GM23248 (cell line): ENCODE measurements at regions not wholly inside any gene's neighbourhood (a gene's known extent, or its start where the extent isn't known, plus 50 kb on each side); places are given as distances from the start of the nearest gene placed in this dataset.

ENCODE experiments used
- DNase-seq: peaks from one replicate; pipeline ENCODE4 v3.0.0-alpha.2; 2015
- H2AFZ ChIP-seq: fragments of 200-600 bp; sonication (generic); 2 replicates; pipeline ENCODE4 v1.6.1; 2016; ENCODE audit warnings: antibody characterized with exemption
- H3F3A ChIP-seq: fragments of 200-600 bp; sonication (generic); 2 replicates; pipeline ENCODE4 v1.6.1; 2016; ENCODE audit warnings: mild to moderate bottlenecking, antibody characterized with exemption, mixed run types; ENCODE audit not compliant: insufficient read depth
- H3K27ac ChIP-seq: fragments of 200-600 bp; sonication (generic); 2 replicates; pipeline ENCODE4 v1.5.1; 2016; ENCODE audit warnings: mild to moderate bottlenecking
- H3K27me3 ChIP-seq: fragments of 200-600 bp; sonication (generic); replicated peaks from 2 replicates; pipeline ENCODE4 v1.6.1; 2016; ENCODE audit warnings: mild to moderate bottlenecking; ENCODE audit not compliant: insufficient read depth
- H3K36me3 ChIP-seq: fragments of 200-600 bp; sonication (generic); 2 replicates; pipeline ENCODE4 v1.6.1; 2016; ENCODE audit warnings: low read depth, mild to moderate bottlenecking
- H3K4me1 ChIP-seq: fragments of 200-600 bp; sonication (generic); 2 replicates; pipeline ENCODE4 v1.6.1; 2016; ENCODE audit warnings: mild to moderate bottlenecking; ENCODE audit not compliant: insufficient read depth
- H3K4me2 ChIP-seq: fragments of 200-600 bp; sonication (generic); one replicate; pipeline ENCODE4 v1.6.1; 2016; ENCODE audit warnings: mild to moderate bottlenecking; ENCODE audit not compliant: unreplicated experiment
- H3K4me3 ChIP-seq: fragments of 200-600 bp; sonication (generic); 2 replicates; pipeline ENCODE4 v1.5.1; 2016; ENCODE audit warnings: mild to moderate bottlenecking
- H3K79me2 ChIP-seq: fragments of 200-600 bp; sonication (generic); 2 replicates; pipeline ENCODE4 v1.6.1; 2016; ENCODE audit warnings: mild to moderate bottlenecking; ENCODE audit not compliant: insufficient read depth
- H3K9ac ChIP-seq: fragments of 200-600 bp; sonication (generic); 2 replicates; pipeline ENCODE4 v1.6.1; 2016; ENCODE audit warnings: mild to moderate bottlenecking
- H3K9me2 ChIP-seq: fragments of 200-600 bp; sonication (generic); 2 replicates; pipeline ENCODE4 v1.6.1; 2016; ENCODE audit warnings: mixed run types, mild to moderate bottlenecking, moderate library complexity; ENCODE audit not compliant: insufficient read depth
- H3K9me3 ChIP-seq: fragments of 200-600 bp; sonication (generic); one replicate; pipeline ENCODE4 v1.6.1; 2017; ENCODE audit warnings: low read depth
- H4K20me1 ChIP-seq: fragments of 200-600 bp; sonication (generic); 2 replicates; pipeline ENCODE4 v1.6.0; 2016; ENCODE audit not compliant: insufficient read depth
- EZH2 ChIP-seq: fragments of 200-600 bp; sonication (generic); IDR thresholded peaks from 2 replicates; pipeline ENCODE4 v1.6.1; 2018; ENCODE audit warnings: antibody characterized with exemption, mild to moderate bottlenecking; ENCODE audit not compliant: insufficient read depth, poor library complexity, severe bottlenecking
- EZH2phosphoT487 ChIP-seq: fragments of 200-600 bp; sonication (generic); IDR thresholded peaks from 2 replicates; pipeline ENCODE4 v1.6.1; 2018; ENCODE audit warnings: antibody characterized with exemption, moderate library complexity, mild to moderate bottlenecking, low read depth; ENCODE audit not compliant: insufficient read depth
- WGBS, 2 experiments: methylation state at CpG; one replicate each; pipeline ENCODE4 v1.1.6; 2015 to 2017; ENCODE audit warnings: low lambda C conversion rate in 2 of 2, low coverage in 1 of 2; ENCODE audit errors: missing lambda C conversion rate in 2 of 2; 5-methylcytosine and 5-hydroxymethylcytosine counted together
- in situ Hi-C: fragments of 300-500 bp; cut with MboI; formaldehyde crosslinking; loops from 2 replicates; pipeline ENCODE4 v1.15.0; 2020

DNA sequence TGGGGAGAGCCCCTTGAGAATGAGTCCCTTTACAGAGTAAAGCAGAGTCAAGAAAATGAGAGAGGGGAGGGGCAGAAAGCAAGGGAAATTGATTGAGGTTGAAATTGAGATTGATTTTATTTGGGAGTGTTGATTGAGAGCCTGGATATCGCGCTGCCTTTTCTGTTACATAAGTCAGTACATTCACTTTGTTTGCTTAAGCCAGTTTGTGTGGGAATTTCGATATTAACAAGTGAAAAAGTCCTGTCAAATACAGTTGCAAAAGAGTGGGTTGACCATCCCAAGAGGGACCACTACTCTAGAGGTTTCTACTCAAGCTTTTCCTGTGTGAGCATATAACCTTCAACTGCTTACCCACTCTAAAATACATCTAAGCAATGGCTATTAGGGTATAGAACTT is 331.4 kb upstream of the AZI2 start:
- TF ChIP-seq EZH2, result no peak
- no peak for TF ChIP-seq EZH2phosphoT487

DNA sequence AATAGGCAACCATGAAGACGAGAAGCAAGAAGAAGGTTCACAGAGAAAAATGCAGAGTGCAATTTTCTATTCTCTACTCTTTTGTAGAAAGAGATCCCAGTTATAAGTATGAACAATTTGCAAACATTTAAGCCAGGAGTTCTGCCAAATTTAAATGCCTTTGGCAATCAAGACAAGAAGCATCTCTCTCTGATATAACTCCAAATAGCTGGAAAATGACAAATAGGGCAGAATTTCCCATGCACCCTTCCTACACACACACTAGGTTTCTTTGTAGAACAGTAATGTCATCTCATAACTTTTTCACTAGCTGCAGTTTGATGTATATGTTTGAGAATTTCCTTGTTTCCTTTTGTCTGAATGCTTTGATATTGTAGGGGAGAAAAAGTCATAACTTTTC is 333.5 kb upstream of the AZI2 start:
- H3K36me3 ChIP-seq, result no peaks in the 10 kb centered on the region
- H3K27ac ChIP-seq, result no peak overlapping the region
- DNase-seq, result peak; percentile 31
- H2AFZ ChIP-seq, result no peak overlapping the region
- no peaks in the 10 kb centered on the region for H4K20me1 ChIP-seq
- H3F3A ChIP-seq, result no peaks in the 10 kb centered on the region
- no peaks in the 10 kb centered on the region for H3K9me2 ChIP-seq
- no peaks in the 10 kb centered on the region for H3K9me3 ChIP-seq
- no peak overlapping the region for H3K4me2 ChIP-seq
- no peak for TF ChIP-seq EZH2
- TF ChIP-seq EZH2phosphoT487, result no peak
- H3K4me1 ChIP-seq, result no peaks in the 10 kb centered on the region
- H3K9ac ChIP-seq, result no peak overlapping the region
- no peaks in the 10 kb centered on the region for H3K79me2 ChIP-seq
- H3K4me3 ChIP-seq, result no peak overlapping the region
- WGBS, 2 experiments, result 3 to 13% methylated on average over 1 of the region's 1 CpG
- H3K27me3 ChIP-seq, result peaks cover 6% of the 10 kb centered on the region; the same call in 1 of the 2 replicates
- in situ Hi-C loops, result no loop called here

More for the DNA sequence above, 331.4 kb upstream of the AZI2 start:
- no peak overlapping the region for H3K27ac ChIP-seq
- no peak for DNase-seq
- no peaks in the 10 kb centered on the region for H3K4me1 ChIP-seq
- in situ Hi-C loops, result no loop called here
- no peaks in the 10 kb centered on the region for H3K36me3 ChIP-seq
- 54 to 59% methylated on average over 3 of the region's 3 CpGs for WGBS, 2 experiments
- H3K27me3 ChIP-seq, result peaks cover 6% of the 10 kb centered on the region; the same call in 1 of the 2 replicates
- H3F3A ChIP-seq, result no peaks in the 10 kb centered on the region
- H3K9me3 ChIP-seq, result no peaks in the 10 kb centered on the region
- no peak overlapping the region for H2AFZ ChIP-seq
- H3K4me3 ChIP-seq, result no peak overlapping the region
- no peak overlapping the region for H3K9ac ChIP-seq
- H3K4me2 ChIP-seq, result no peak overlapping the region
- H3K79me2 ChIP-seq, result no peaks in the 10 kb centered on the region
- H3K9me2 ChIP-seq, result 0 out of 2 replicates have a peak, but pooled peaks cover 2% of the 10 kb centered on the region
- H4K20me1 ChIP-seq, result no peaks in the 10 kb centered on the region

DNA sequence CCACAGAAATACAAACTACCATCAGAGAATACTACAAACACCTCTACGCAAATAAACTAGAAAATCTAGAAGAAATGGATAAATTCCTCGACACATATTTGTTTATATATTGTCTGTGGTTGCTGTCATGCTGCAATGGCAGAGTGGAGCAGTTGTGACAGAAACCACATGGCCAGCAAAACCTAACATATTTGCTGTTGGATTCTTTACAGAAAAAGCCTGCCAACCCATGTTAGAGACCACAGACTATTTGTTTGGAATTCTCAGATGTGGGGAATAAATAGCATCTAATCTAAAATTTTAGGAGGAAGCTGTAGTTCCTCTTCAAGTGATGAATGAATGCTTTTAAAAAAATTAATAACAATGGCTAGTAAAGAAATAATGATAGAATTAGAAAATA is 341.6 kb upstream of the AZI2 start:
- H3K36me3 ChIP-seq, result no peaks in the 10 kb centered on the region
- H3K9me2 ChIP-seq, result no peaks in the 10 kb centered on the region
- no peaks in the 10 kb centered on the region for H3F3A ChIP-seq
- H3K9me3 ChIP-seq, result no peaks in the 10 kb centered on the region
- H3K4me2 ChIP-seq, result no peak overlapping the region
- DNase-seq, result no peak
- no peak overlapping the region for H2AFZ ChIP-seq
- no peak overlapping the region for H3K9ac ChIP-seq
- no peak overlapping the region for H3K4me3 ChIP-seq
- in situ Hi-C loops, result no loop called here
- TF ChIP-seq EZH2phosphoT487, result no peak
- TF ChIP-seq EZH2, result no peak
- H3K27ac ChIP-seq, result no peak overlapping the region
- H3K4me1 ChIP-seq, result no peaks in the 10 kb centered on the region
- H4K20me1 ChIP-seq, result no peaks in the 10 kb centered on the region
- WGBS, 2 experiments, result 53 to 60% methylated on average over 2 of the region's 2 CpGs
- no peaks in the 10 kb centered on the region for H3K79me2 ChIP-seq
- no peaks in the 10 kb centered on the region for H3K27me3 ChIP-seq

DNA sequence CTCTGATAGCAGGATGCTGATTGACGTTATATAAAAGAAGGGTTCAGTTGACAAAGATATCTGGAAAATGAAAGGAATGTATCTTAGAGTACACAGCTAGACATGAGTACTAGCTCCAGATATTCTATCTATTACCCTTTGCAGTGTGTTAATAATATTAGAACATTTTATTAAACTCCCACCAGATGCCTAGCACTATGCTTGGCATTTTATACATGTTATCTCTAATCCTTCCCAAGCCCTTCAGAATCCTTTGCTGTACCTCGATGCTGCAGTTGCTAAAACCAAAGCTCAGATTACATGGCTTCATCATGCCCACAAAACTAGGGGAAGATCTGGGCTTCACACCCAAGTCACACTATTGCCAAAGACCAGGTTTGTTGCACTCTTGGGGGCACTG is 350.1 kb upstream of the AZI2 start:
- in situ Hi-C loops, result no loop called here
- Histone ChIP-seq H3K4me3 (no peak overlapping the region), H3K36me3 (no peaks in the 10 kb centered on the region), H3K9ac (no peak overlapping the region), H3K9me2 (no peaks in the 10 kb centered on the region), H3K27me3 (no peaks in the 10 kb centered on the region), H3F3A (no peaks in the 10 kb centered on the region), H2AFZ (no peak overlapping the region), H3K79me2 (no peaks in the 10 kb centered on the region), H3K27ac (no peak overlapping the region), H4K20me1 (no peaks in the 10 kb centered on the region), H3K4me2 (no peak overlapping the region), H3K9me3 (no peaks in the 10 kb centered on the region), H3K4me1 (no peaks in the 10 kb centered on the region)
- TF ChIP-seq EZH2phosphoT487 (no peak), EZH2 (no peak)
- no peak for DNase-seq
- WGBS, 2 experiments, result 35 to 69% methylated on average over 2 of the region's 2 CpGs

DNA sequence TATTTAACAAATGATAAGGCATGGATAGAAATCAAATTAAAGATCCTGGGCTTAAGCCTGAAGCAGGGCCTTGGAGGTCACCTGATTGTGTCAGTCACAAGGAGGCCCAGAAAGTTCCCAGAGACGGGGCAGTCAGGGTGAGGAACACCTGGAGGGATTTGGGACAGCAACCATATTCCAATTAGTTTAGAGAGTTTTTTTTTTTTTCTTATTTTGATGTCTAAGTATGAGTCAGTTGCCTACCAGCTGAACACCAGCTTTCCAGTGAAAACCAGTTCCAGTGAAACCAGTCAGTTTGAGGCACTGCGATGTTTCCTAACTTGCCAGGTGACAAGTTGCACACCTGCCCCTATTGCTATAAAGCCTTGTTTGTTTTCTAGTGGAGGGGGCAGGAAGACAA is 350.7 kb upstream of the AZI2 start:
- in situ Hi-C loops, result no loop called here
- Histone ChIP-seq H3K9ac (no peak overlapping the region), H3K9me2 (no peaks in the 10 kb centered on the region), H3K4me1 (no peaks in the 10 kb centered on the region), H3K36me3 (no peaks in the 10 kb centered on the region), H3K9me3 (no peaks in the 10 kb centered on the region), H3K27ac (no peak overlapping the region), H3F3A (no peaks in the 10 kb centered on the region), H2AFZ (no peak overlapping the region), H3K27me3 (no peaks in the 10 kb centered on the region), H4K20me1 (no peaks in the 10 kb centered on the region), H3K79me2 (no peaks in the 10 kb centered on the region), H3K4me3 (no peak overlapping the region), H3K4me2 (no peak overlapping the region)
- 57 to 63% methylated on average over 2 of the region's 2 CpGs for WGBS, 2 experiments
- DNase-seq, result peak; percentile 4
- TF ChIP-seq EZH2phosphoT487, result no peak
- TF ChIP-seq EZH2, result no peak
